Right lobe of liver (tissue), 4 donors: ENCODE measurements at regions not wholly inside any gene's neighbourhood (a gene's known extent, or its start where the extent isn't known, plus 50 kb on each side); places are given as distances from the start of the nearest gene placed in this dataset.

Experiments used
- POLR2A ChIP-seq: fragments of 450-650 bp; IDR thresholded peaks from one replicate; pipeline ENCODE4 v1.6.1; 2017; ENCODE audit warnings: antibody characterized with exemption, mild to moderate bottlenecking
- TF ChIP-seq, protein P1 (sequence below), 4 donors: fragments of 200-600 bp in 3 of 4; fragments of 450-650 bp in 1 of 4; IDR thresholded peaks; one replicate each; pipeline versions ENCODE4 v1.5.1 to v1.8.0; 2016 to 2022; ENCODE audit warnings: antibody characterized with exemption in 4 of 4, mild to moderate bottlenecking in 2 of 4
- donor health status: DM: no; HTN: no; CAD: no.
- donor health status: DM: no; HTN: no; CAD: no.
- donor health status: DM: no; HTN: yes; CAD: no.

DNA sequence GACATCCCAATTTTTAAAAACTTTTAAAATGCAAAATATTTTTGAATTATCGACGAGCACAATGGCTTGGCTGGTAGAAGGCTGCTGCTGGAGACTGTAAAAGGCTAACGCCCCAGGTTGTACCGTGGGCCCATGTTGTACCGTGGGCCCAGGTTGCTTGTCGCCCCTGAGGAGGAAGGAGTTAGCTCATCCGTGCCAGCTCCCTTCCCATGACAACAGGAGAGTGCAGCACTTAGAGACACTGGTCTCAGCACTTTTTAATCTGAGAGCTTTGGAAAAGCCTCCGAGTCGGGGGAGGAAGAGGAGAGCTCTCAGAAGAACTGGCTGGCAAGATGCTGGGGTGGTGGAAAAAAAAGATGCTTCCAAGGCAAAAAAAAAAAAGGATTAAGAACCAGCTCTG, 50.3 kb upstream of the CACNA1A start:
- TF ChIP-seq, protein P1, sequence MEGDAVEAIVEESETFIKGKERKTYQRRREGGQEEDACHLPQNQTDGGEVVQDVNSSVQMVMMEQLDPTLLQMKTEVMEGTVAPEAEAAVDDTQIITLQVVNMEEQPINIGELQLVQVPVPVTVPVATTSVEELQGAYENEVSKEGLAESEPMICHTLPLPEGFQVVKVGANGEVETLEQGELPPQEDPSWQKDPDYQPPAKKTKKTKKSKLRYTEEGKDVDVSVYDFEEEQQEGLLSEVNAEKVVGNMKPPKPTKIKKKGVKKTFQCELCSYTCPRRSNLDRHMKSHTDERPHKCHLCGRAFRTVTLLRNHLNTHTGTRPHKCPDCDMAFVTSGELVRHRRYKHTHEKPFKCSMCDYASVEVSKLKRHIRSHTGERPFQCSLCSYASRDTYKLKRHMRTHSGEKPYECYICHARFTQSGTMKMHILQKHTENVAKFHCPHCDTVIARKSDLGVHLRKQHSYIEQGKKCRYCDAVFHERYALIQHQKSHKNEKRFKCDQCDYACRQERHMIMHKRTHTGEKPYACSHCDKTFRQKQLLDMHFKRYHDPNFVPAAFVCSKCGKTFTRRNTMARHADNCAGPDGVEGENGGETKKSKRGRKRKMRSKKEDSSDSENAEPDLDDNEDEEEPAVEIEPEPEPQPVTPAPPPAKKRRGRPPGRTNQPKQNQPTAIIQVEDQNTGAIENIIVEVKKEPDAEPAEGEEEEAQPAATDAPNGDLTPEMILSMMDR (IDR thresholded peaks at IDR 0.05): no peak
- no peak for TF ChIP-seq POLR2A
